Umbilical cord (tissue), 1 donor: ENCODE measurements at regions not wholly inside any gene's neighbourhood (a gene's known extent, or its start where the extent isn't known, plus 50 kb on each side); places are given as distances from the start of the nearest gene placed in this dataset.
"Not testable (repeated sequence)": the region's sequence is repeated elsewhere in the genome, so short reads cannot be mapped to it uniquely, and the experiment has no call there.

Source experiments
- DNase-seq: peaks from one replicate; pipeline ENCODE4 v3.0.0-alpha.2; 2015; ENCODE audit warnings: low spot score

- not testable (repeated sequence) for DNase-seq
Observed at GRCh38 chr6:68022968-68023367, 612.1 kb upstream of the ADGRB3 start.

- DNase-seq, result no peak
Observed at GRCh38 chr6:68013780-68014515, 621.1 kb upstream of the ADGRB3 start.

GRCh38 chr6:68012822-68013221 is 622.3 kb upstream of the ADGRB3 start:
- DNase-seq, result no peak

- no peak for DNase-seq
Observed at GRCh38 chr6:68010936-68011335, 624.1 kb upstream of the ADGRB3 start.

- no peak for DNase-seq
Observed at GRCh38 chr6:68008445-68008844, 626.6 kb upstream of the ADGRB3 start.

GRCh38 chr6:68007717-68008116 is 627.4 kb upstream of the ADGRB3 start:
- no peak for DNase-seq

- DNase-seq, result no peak
Observed at GRCh38 chr6:67986694-67987232, 648.3 kb upstream of the ADGRB3 start.

- DNase-seq, result no peak
Observed at GRCh38 chr6:67976486-67976885, 658.6 kb upstream of the ADGRB3 start.

GRCh38 chr6:67974931-67975330 is 660.2 kb upstream of the ADGRB3 start:
- DNase-seq, result no peak

GRCh38 chr6:67971812-67972211 is 663.3 kb upstream of the ADGRB3 start:
- DNase-seq, result no peak

GRCh38 chr6:67966830-67967229 is 668.3 kb upstream of the ADGRB3 start:
- DNase-seq, result no peak

GRCh38 chr6:67956352-67956751 is 678.7 kb upstream of the ADGRB3 start:
- DNase-seq, result no peak

GRCh38 chr6:67952948-67953347 is 682.1 kb upstream of the ADGRB3 start:
- no peak for DNase-seq

GRCh38 chr6:67952121-67952520 is 683.0 kb upstream of the ADGRB3 start:
- DNase-seq, result peak; percentile 21

- DNase-seq, result not testable (repeated sequence)
Observed at GRCh38 chr6:67947762-67948161, 687.3 kb upstream of the ADGRB3 start.

GRCh38 chr6:67935976-67936477 is 699.1 kb upstream of the ADGRB3 start:
- DNase-seq, result peak; percentile 3

- DNase-seq, result no peak
Observed at GRCh38 chr6:67933278-67933677, 701.8 kb upstream of the ADGRB3 start.

- DNase-seq, result not testable (repeated sequence)
Observed at GRCh38 chr6:67922588-67922987, 712.5 kb upstream of the ADGRB3 start.

GRCh38 chr6:67920040-67920439 is 715.0 kb upstream of the ADGRB3 start:
- not testable (repeated sequence) for DNase-seq

- no peak for DNase-seq
Observed at GRCh38 chr6:67916399-67916798, 718.7 kb upstream of the ADGRB3 start.

GRCh38 chr6:67914419-67914818 is 720.7 kb upstream of the ADGRB3 start:
- no peak for DNase-seq

GRCh38 chr6:67909354-67909753 is 725.7 kb upstream of the ADGRB3 start:
- DNase-seq, result no peak

- no peak for DNase-seq
Observed at GRCh38 chr6:67908379-67908778, 726.7 kb upstream of the ADGRB3 start.
